OCI-LY1 (cell line): ENCODE measurements at regions not wholly inside any gene's neighbourhood (a gene's known extent, or its start where the extent isn't known, plus 50 kb on each side); places are given as distances from the start of the nearest gene placed in this dataset.

Source experiments
- H2AFZ ChIP-seq: fragments of 200-600 bp; sonication (generic), shearing (Covaris generic); 2 replicates; pipeline ENCODE4 v1.6.0; 2014; ENCODE audit warnings: antibody characterized with exemption, mild to moderate bottlenecking, low read length
- H3F3A ChIP-seq: fragments of 200-600 bp; sonication (generic), shearing (Covaris generic); 2 replicates; pipeline ENCODE4 v1.6.0; 2014; ENCODE audit warnings: mild to moderate bottlenecking, antibody characterized with exemption, low read length, moderate library complexity; ENCODE audit not compliant: insufficient read depth
- H3K27ac ChIP-seq: fragments of 200-600 bp; sonication (generic); 2 replicates; pipeline ENCODE4 v1.5.1; 2014; ENCODE audit warnings: low read length, mixed run types, mild to moderate bottlenecking, low read depth; ENCODE audit not compliant: poor library complexity, severe bottlenecking
- H3K27me3 ChIP-seq: fragments of 200-600 bp; sonication (generic); 2 replicates; pipeline ENCODE4 v1.6.0; 2014; ENCODE audit warnings: antibody characterized with exemption, mild to moderate bottlenecking, low read length, moderate library complexity; ENCODE audit not compliant: insufficient read depth
- H3K36me3 ChIP-seq: fragments of 200-600 bp; sonication (generic); 2 replicates; pipeline ENCODE4 v1.6.1; 2014; ENCODE audit warnings: mild to moderate bottlenecking, antibody characterized with exemption, low read length, moderate library complexity, mixed read lengths; ENCODE audit not compliant: insufficient read depth
- H3K4me1 ChIP-seq: fragments of 200-600 bp; sonication (generic); 2 replicates; pipeline ENCODE4 v1.5.1; 2014; ENCODE audit warnings: mild to moderate bottlenecking, low read length, moderate library complexity; ENCODE audit not compliant: insufficient read depth, severe bottlenecking
- H3K4me2 ChIP-seq: fragments of 200-600 bp; sonication (generic), shearing (Covaris generic); 2 replicates; pipeline ENCODE4 v1.6.1; 2014; ENCODE audit warnings: low read length
- H3K4me3 ChIP-seq: fragments of 200-600 bp; sonication (generic); 2 replicates; pipeline ENCODE4 v1.5.1; 2014; ENCODE audit warnings: low read length, low read depth, mild to moderate bottlenecking, mixed read lengths; ENCODE audit not compliant: poor library complexity, severe bottlenecking
- H3K79me2 ChIP-seq: fragments of 200-600 bp; shearing (Covaris generic); 2 replicates; pipeline ENCODE4 v1.6.1; 2016; ENCODE audit warnings: mixed run types, low read length, mixed read lengths; ENCODE audit not compliant: insufficient read depth
- H3K9ac ChIP-seq: fragments of 200-600 bp; sonication (generic), shearing (Covaris generic); 2 replicates; pipeline ENCODE4 v1.6.1; 2014; ENCODE audit warnings: mild to moderate bottlenecking, low read length, mixed read lengths
- H3K9me2 ChIP-seq: fragments of 200-600 bp; sonication (generic), shearing (Covaris generic); 2 replicates; pipeline ENCODE4 v1.6.1; 2014; ENCODE audit warnings: low read depth, mild to moderate bottlenecking, low read length, mixed read lengths
- H3K9me3 ChIP-seq: fragments of 200-600 bp; shearing (Covaris generic); 2 replicates; pipeline ENCODE4 v1.6.1; 2014; ENCODE audit warnings: low read length, mixed read lengths
- H4K20me1 ChIP-seq: fragments of 200-600 bp; sonication (generic), shearing (Covaris generic); 2 replicates; pipeline ENCODE4 v1.6.0; 2016; ENCODE audit warnings: mild to moderate bottlenecking, low read length; ENCODE audit not compliant: insufficient read depth
- EZH2 ChIP-seq: fragments of 200-600 bp; sonication (generic), shearing (Covaris generic); IDR thresholded peaks from 2 replicates; pipeline ENCODE4 v1.8.0; 2017; ENCODE audit warnings: borderline replicate concordance, mixed run types, mild to moderate bottlenecking, antibody characterized with exemption, low read length, moderate library complexity, mixed read lengths
- TF ChIP-seq, protein P1 (sequence below): fragments of 200-600 bp; sonication (generic), shearing (Covaris generic); IDR thresholded peaks from 2 replicates; pipeline ENCODE4 v1.5.1; 2017; ENCODE audit warnings: mild to moderate bottlenecking, antibody characterized with exemption, low read length, moderate library complexity, mixed read lengths

DNA sequence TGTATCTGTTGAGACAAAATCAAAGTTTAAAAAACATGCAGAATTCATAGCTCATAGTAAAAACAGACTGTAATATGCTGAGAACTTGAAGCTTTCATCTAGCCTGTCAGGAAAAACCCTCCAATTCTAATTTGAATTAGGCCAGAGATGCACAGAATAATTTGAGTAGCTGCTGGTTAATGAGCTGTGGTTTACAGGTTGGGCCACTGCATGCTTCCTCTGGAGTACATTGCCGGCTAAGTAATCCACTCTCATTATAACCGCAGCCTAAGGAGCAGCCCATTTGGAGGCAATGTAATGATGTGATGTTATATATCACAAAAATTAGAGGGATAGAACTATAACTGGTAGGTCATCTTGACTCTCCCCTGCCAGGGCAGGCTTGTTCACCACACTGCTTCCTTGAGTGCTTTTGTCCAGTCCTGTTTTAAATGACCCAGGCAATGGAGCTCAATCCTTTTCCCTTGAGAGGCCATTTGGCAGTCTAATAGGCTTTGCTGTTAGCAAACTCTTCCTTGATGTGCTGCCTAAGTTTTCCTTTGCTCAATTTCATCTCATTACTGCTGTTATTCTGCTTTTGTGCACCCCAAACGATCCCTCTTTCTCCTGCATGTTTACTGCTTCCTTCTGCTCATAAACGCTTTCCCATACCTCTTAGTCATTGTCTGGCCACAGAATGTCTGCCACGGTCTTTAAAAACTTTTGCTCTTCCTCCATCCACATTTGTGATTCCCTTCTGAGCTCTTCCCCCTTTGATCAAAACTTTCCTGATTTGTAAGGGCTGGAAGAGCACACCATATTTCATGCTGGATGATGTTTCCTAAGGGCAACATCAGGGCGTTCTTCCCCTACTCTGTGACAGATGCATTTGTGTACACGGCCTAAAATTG, 230.9 kb downstream of the C4orf33 start:
- no peak overlapping the region for H3K4me3 ChIP-seq
- no peak overlapping the region for H2AFZ ChIP-seq
- no peaks in the 10 kb centered on the region for H3K4me1 ChIP-seq
- H3K9ac ChIP-seq = no peak overlapping the region
- H3K9me2 ChIP-seq = no peaks in the 10 kb centered on the region
- no peaks in the 10 kb centered on the region for H3K36me3 ChIP-seq
- H4K20me1 ChIP-seq = no peaks in the 10 kb centered on the region
- H3K9me3 ChIP-seq = no peaks in the 10 kb centered on the region
- TF ChIP-seq EZH2 = no peak
- TF ChIP-seq, protein P1, sequence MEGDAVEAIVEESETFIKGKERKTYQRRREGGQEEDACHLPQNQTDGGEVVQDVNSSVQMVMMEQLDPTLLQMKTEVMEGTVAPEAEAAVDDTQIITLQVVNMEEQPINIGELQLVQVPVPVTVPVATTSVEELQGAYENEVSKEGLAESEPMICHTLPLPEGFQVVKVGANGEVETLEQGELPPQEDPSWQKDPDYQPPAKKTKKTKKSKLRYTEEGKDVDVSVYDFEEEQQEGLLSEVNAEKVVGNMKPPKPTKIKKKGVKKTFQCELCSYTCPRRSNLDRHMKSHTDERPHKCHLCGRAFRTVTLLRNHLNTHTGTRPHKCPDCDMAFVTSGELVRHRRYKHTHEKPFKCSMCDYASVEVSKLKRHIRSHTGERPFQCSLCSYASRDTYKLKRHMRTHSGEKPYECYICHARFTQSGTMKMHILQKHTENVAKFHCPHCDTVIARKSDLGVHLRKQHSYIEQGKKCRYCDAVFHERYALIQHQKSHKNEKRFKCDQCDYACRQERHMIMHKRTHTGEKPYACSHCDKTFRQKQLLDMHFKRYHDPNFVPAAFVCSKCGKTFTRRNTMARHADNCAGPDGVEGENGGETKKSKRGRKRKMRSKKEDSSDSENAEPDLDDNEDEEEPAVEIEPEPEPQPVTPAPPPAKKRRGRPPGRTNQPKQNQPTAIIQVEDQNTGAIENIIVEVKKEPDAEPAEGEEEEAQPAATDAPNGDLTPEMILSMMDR = no peak
- H3F3A ChIP-seq = no peaks in the 10 kb centered on the region
- H3K79me2 ChIP-seq = no peaks in the 10 kb centered on the region
- H3K27ac ChIP-seq = no peak overlapping the region
- H3K4me2 ChIP-seq = no peak overlapping the region
- no peaks in the 10 kb centered on the region for H3K27me3 ChIP-seq

DNA sequence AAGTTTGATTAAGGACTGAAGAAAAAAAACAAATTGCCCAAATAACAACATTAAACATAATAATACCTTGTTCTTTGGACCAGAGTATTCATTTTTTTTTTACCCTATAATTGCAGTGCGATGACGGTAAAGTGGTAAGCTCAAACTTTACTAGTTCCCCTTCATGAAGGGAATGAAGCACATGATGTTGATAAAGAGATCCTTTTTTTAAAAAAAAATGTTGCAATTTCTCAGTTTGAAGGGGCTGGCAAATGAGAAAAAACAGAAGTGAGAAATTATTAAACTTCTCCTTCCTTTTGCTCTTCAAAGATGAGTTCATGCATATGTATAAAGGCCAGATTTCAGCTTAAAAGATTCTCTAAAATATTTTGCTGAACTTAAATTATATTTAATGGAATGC, 231.7 kb downstream of the C4orf33 start:
- TF ChIP-seq, protein P1 = no peak
- TF ChIP-seq EZH2 = no peak
- Histone ChIP-seq H3K36me3 (no peaks in the 10 kb centered on the region), H3K27me3 (no peaks in the 10 kb centered on the region), H3K4me1 (no peaks in the 10 kb centered on the region), H3F3A (no peaks in the 10 kb centered on the region), H3K9ac (no peak overlapping the region), H3K4me3 (no peak overlapping the region), H3K27ac (no peak overlapping the region), H4K20me1 (no peaks in the 10 kb centered on the region), H2AFZ (no peak overlapping the region), H3K9me2 (no peaks in the 10 kb centered on the region), H3K4me2 (no peak overlapping the region), H3K9me3 (no peaks in the 10 kb centered on the region), H3K79me2 (no peaks in the 10 kb centered on the region)

DNA sequence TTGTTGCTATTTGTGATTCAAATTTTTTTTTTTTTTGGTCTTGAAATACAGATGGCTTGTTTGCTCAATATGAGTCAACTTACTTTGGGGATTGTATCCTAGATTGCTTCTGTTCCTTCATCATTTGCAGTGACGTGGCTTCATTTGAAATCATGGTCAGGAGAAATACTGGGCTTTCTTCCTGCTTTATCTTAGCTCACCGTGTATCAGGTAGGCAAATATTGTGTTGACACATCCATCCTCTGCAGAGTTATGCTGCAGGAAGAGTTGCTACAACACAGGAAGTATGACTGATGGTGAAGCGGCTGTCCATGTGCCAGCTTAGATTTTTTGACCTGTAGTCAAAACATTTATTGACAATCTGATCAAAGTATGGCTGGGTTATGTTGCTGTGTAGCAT, 232.2 kb downstream of the C4orf33 start:
- no peaks in the 10 kb centered on the region for H3F3A ChIP-seq
- H3K9ac ChIP-seq = no peak overlapping the region
- H3K36me3 ChIP-seq = no peaks in the 10 kb centered on the region
- H3K4me1 ChIP-seq = no peaks in the 10 kb centered on the region
- TF ChIP-seq, protein P1 = no peak
- TF ChIP-seq EZH2 = no peak
- no peaks in the 10 kb centered on the region for H3K9me2 ChIP-seq
- H3K79me2 ChIP-seq = no peaks in the 10 kb centered on the region
- no peak overlapping the region for H3K27ac ChIP-seq
- H3K27me3 ChIP-seq = no peaks in the 10 kb centered on the region
- no peak overlapping the region for H3K4me2 ChIP-seq
- no peak overlapping the region for H2AFZ ChIP-seq
- no peaks in the 10 kb centered on the region for H4K20me1 ChIP-seq
- no peak overlapping the region for H3K4me3 ChIP-seq
- no peaks in the 10 kb centered on the region for H3K9me3 ChIP-seq
